ENCODE measurements at regions not wholly inside any gene's neighbourhood (a gene's known extent, or its start where the extent isn't known, plus 50 kb on each side); places are given as distances from the start of the nearest gene placed in this dataset.

GRCh38 chr21:16076465-16076864 is 346.7 kb downstream of the USP25 start:
- DNase-seq (no peak), ATAC-seq (no peak)
- H3K36me3 ChIP-seq: no peaks in the 10 kb centered on the region
- H3K27ac ChIP-seq: no peak overlapping the region
- H3K27me3 ChIP-seq: no peaks in the 10 kb centered on the region
- TF ChIP-seq POLR2A (IDR thresholded peaks at IDR 0.05) (no peak), CTCF (IDR thresholded peaks at IDR 0.05) (no peak)
- H3K9me3 ChIP-seq: no peaks in the 10 kb centered on the region
- peaks cover 0 to 1% (median 0%) of the 10 kb centered on the region in 12 donors for H3K4me1 ChIP-seq
- H3K4me3 ChIP-seq: no peak overlapping the region
- intact Hi-C loops (cut with DNase I): loop anchor here in 3 of 10 donors (10.0 kb wide), 3 partner anchors 968 to 1188 kb away; no protein-coding TSS in a partner anchor

GRCh38 chr21:16078382-16078781 is 348.6 kb downstream of the USP25 start:
- intact Hi-C loops (cut with DNase I): loop anchor here in 3 of 10 donors (10.0 kb wide), 3 partner anchors 966 to 1186 kb away; no protein-coding TSS in a partner anchor
- H3K27ac ChIP-seq: no peak overlapping the region
- no peaks in the 10 kb centered on the region for H3K9me3 ChIP-seq
- TF ChIP-seq CTCF (IDR thresholded peaks at IDR 0.05) (no peak), POLR2A (IDR thresholded peaks at IDR 0.05) (no peak)
- no peaks in the 10 kb centered on the region for H3K36me3 ChIP-seq
- no peak for ATAC-seq
- H3K4me1 ChIP-seq: peaks cover 0 to 10% (median 0%) of the 10 kb centered on the region in 12 donors
- DNase-seq: no peak
- no peak overlapping the region for H3K4me3 ChIP-seq
- no peaks in the 10 kb centered on the region for H3K27me3 ChIP-seq
- 75 to 90% (median 83%) methylated on average over 2 of the region's 2 CpGs for WGBS, 4 donors

GRCh38 chr21:16079830-16080229 is 350.0 kb downstream of the USP25 start:
- Histone ChIP-seq H3K27me3 (no peaks in the 10 kb centered on the region), H3K36me3 (no peaks in the 10 kb centered on the region), H3K4me1 (peaks cover 0 to 10% (median 0%) of the 10 kb centered on the region in 12 donors), H3K27ac (no peak overlapping the region), H3K4me3 (no peak overlapping the region), H3K9me3 (no peaks in the 10 kb centered on the region)
- DNase-seq: no peak
- intact Hi-C loops (cut with DNase I): loop anchor here in 7 of 10 donors (2.0 to 10.0 kb wide), 9 partner anchors 112 to 1185 kb away; no protein-coding TSS in a partner anchor
- no peak for ATAC-seq
- TF ChIP-seq CTCF (IDR thresholded peaks at IDR 0.05) (no peak), POLR2A (IDR thresholded peaks at IDR 0.05) (no peak)
- 91 to 96% (median 94%) methylated on average over 1 of the region's 1 CpG for WGBS, 4 donors

- DNase-seq (no peak), ATAC-seq (no peak)
- intact Hi-C loops (cut with DNase I): loop anchor here in 6 of 10 donors (2.0 to 10.0 kb wide), 7 partner anchors 111 to 963 kb away; no protein-coding TSS in a partner anchor
- H3K36me3 ChIP-seq: no peaks in the 10 kb centered on the region
- H3K9me3 ChIP-seq: no peaks in the 10 kb centered on the region
- no peak overlapping the region for H3K4me3 ChIP-seq
- WGBS, 4 donors: 56 to 67% (median 62%) methylated on average over 2 of the region's 2 CpGs
- H3K27me3 ChIP-seq: no peaks in the 10 kb centered on the region
- no peak for TF ChIP-seq CTCF (IDR thresholded peaks at IDR 0.05)
- TF ChIP-seq POLR2A (IDR thresholded peaks at IDR 0.05): no peak
- H3K27ac ChIP-seq: no peak overlapping the region
- H3K4me1 ChIP-seq: peaks cover 0 to 10% (median 0%) of the 10 kb centered on the region in 12 donors
Observed at GRCh38 chr21:16081304-16081703, 351.5 kb downstream of the USP25 start.

Data from heart left ventricle (tissue), 16 donors.